MM.1S (cell line): ENCODE measurements at regions not wholly inside any gene's neighbourhood (a gene's known extent, or its start where the extent isn't known, plus 50 kb on each side); places are given as distances from the start of the nearest gene placed in this dataset.

Experiments
- DNase-seq: peaks from one replicate; pipeline ENCODE4 v3.0.0-alpha.2; 2015
- H2AFZ ChIP-seq: fragments of 300-600 bp; sonication (generic); 2 replicates; pipeline ENCODE4 v1.6.0; 2016; ENCODE audit warnings: antibody characterized with exemption, low read length
- H3F3A ChIP-seq: fragments of 300-600 bp; sonication (generic); 2 replicates; pipeline ENCODE4 v1.6.1; 2016; ENCODE audit warnings: mild to moderate bottlenecking, antibody characterized with exemption, low read length, moderate library complexity, mixed read lengths; ENCODE audit not compliant: insufficient read depth
- H3K27ac ChIP-seq: fragments of 300-600 bp; sonication (generic); 2 replicates; pipeline ENCODE4 v1.5.1; 2016; ENCODE audit warnings: mild to moderate bottlenecking, low read length
- H3K27me3 ChIP-seq: fragments of 300-600 bp; sonication (generic); replicated peaks from 2 replicates; pipeline ENCODE4 v1.6.0; 2016; ENCODE audit warnings: low read length; ENCODE audit not compliant: insufficient read depth
- H3K36me3 ChIP-seq: fragments of 300-600 bp; sonication (generic); replicated peaks from 2 replicates; pipeline ENCODE4 v1.6.1; 2016; ENCODE audit warnings: mild to moderate bottlenecking, low read length, mixed read lengths; ENCODE audit not compliant: insufficient read depth
- H3K4me1 ChIP-seq: fragments of 300-600 bp; sonication (generic); 2 replicates; pipeline ENCODE4 v1.6.1; 2016; ENCODE audit warnings: low read length, mixed read lengths
- H3K4me2 ChIP-seq: fragments of 300-600 bp; sonication (generic); 2 replicates; pipeline ENCODE4 v1.6.0; 2016; ENCODE audit warnings: low read depth, low read length
- H3K4me3 ChIP-seq: fragments of 300-600 bp; sonication (generic); 2 replicates; pipeline ENCODE4 v1.5.1; 2016; ENCODE audit warnings: low read length, mixed read lengths
- H3K79me2 ChIP-seq: fragments of 300-600 bp; sonication (generic); 2 replicates; pipeline ENCODE4 v1.6.1; 2016; ENCODE audit warnings: mixed run types, low read length, mixed read lengths
- H3K9ac ChIP-seq: fragments of 300-600 bp; sonication (generic); 2 replicates; pipeline ENCODE4 v1.6.1; 2016; ENCODE audit warnings: low read length, mixed read lengths
- H3K9me2 ChIP-seq: fragments of 300-600 bp; sonication (generic); replicated peaks from 2 replicates; pipeline ENCODE4 v1.6.1; 2016; ENCODE audit warnings: mild to moderate bottlenecking, low read length, mixed read lengths; ENCODE audit not compliant: insufficient read depth
- H3K9me3 ChIP-seq: fragments of 300-600 bp; sonication (generic); replicated peaks from 2 replicates; pipeline ENCODE4 v1.6.1; 2016; ENCODE audit warnings: mild to moderate bottlenecking, low read length, mixed read lengths; ENCODE audit not compliant: insufficient read depth
- H4K20me1 ChIP-seq: fragments of 300-600 bp; sonication (generic); 2 replicates; pipeline ENCODE4 v1.6.1; 2016; ENCODE audit warnings: mild to moderate bottlenecking, low read length, moderate library complexity, mixed read lengths; ENCODE audit not compliant: insufficient read depth
- EZH2 ChIP-seq: fragments of 300-600 bp; sonication (generic); optimal IDR thresholded peaks from 2 replicates; pipeline ENCODE3; 2017; ENCODE audit warnings: low read depth, mild to moderate bottlenecking, antibody characterized with exemption, low read length, mixed read lengths
- EZH2phosphoT487 ChIP-seq: fragments of 300-600 bp; sonication (generic); IDR thresholded peaks from 2 replicates; pipeline ENCODE4 v1.6.1; 2018; ENCODE audit warnings: antibody characterized with exemption, low read length
- TF ChIP-seq, protein P1 (sequence below): fragments of 300-600 bp; sonication (generic); IDR thresholded peaks from 2 replicates; pipeline ENCODE4 v1.5.1; 2016; ENCODE audit warnings: antibody characterized with exemption, low read length, mixed read lengths

DNA sequence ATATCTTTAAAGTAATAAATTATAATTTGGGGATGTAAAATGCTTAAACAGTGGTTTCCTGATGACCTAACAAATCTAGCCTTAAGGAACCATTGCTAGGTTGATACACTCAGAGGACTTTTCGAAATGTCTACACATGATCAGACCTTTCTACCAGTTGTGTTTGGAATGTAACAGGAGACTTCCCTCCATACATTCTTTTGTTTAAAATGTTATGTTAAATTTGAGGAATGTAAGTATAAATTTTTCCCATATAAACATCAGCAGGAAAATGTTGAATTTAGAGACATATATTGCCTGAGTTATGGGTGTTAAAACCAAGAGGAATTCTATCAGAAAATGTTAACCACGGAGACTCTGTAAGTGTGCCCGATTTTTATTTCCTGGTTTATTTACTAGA is 190.6 kb upstream of the SPRY1 start:
- no peaks in the 10 kb centered on the region for H4K20me1 ChIP-seq
- no peak overlapping the region for H2AFZ ChIP-seq
- H3K9ac ChIP-seq: no peak overlapping the region
- H3K36me3 ChIP-seq: no peaks in the 10 kb centered on the region
- H3K27me3 ChIP-seq: no peaks in the 10 kb centered on the region
- no peaks in the 10 kb centered on the region for H3K79me2 ChIP-seq
- no peaks in the 10 kb centered on the region for H3K4me1 ChIP-seq
- no peak overlapping the region for H3K27ac ChIP-seq
- no peak overlapping the region for H3K4me3 ChIP-seq
- no peaks in the 10 kb centered on the region for H3K9me2 ChIP-seq
- TF ChIP-seq EZH2 (no peak), EZH2phosphoT487 (no peak)
- TF ChIP-seq, protein P1, sequence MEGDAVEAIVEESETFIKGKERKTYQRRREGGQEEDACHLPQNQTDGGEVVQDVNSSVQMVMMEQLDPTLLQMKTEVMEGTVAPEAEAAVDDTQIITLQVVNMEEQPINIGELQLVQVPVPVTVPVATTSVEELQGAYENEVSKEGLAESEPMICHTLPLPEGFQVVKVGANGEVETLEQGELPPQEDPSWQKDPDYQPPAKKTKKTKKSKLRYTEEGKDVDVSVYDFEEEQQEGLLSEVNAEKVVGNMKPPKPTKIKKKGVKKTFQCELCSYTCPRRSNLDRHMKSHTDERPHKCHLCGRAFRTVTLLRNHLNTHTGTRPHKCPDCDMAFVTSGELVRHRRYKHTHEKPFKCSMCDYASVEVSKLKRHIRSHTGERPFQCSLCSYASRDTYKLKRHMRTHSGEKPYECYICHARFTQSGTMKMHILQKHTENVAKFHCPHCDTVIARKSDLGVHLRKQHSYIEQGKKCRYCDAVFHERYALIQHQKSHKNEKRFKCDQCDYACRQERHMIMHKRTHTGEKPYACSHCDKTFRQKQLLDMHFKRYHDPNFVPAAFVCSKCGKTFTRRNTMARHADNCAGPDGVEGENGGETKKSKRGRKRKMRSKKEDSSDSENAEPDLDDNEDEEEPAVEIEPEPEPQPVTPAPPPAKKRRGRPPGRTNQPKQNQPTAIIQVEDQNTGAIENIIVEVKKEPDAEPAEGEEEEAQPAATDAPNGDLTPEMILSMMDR: no peak
- no peak overlapping the region for H3K4me2 ChIP-seq
- no peaks in the 10 kb centered on the region for H3F3A ChIP-seq
- H3K9me3 ChIP-seq: no peaks in the 10 kb centered on the region
- no peak for DNase-seq

GRCh38 chr4:123209436-123209835 is 187.2 kb upstream of the SPRY1 start:
- TF ChIP-seq EZH2phosphoT487 (no peak), EZH2 (no peak)
- TF ChIP-seq, protein P1: no peak
- H3K79me2 ChIP-seq: no peaks in the 10 kb centered on the region
- H3K4me1 ChIP-seq: no peaks in the 10 kb centered on the region

DNA sequence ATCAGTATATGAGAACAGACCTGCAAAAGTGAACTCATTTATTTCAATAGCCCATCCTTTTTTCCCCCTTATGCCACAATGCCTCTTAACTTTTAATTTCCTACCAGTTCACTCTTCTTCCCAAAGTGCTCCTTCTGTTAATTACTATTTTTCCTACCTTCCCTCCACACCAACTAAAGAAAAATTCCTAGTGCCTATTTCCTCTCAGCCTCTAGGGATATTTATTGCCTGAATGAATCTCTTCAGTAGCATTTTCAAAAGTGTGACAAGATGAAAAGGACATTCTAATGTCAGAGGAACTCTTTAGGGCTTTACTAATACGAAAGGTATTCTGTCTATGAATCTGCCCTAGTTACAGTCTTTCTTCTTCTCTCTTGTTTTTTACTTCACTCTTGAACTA is 181.1 kb upstream of the SPRY1 start:
- H3F3A ChIP-seq: no peaks in the 10 kb centered on the region
- no peaks in the 10 kb centered on the region for H3K79me2 ChIP-seq
- H3K4me2 ChIP-seq: no peak overlapping the region
- no peaks in the 10 kb centered on the region for H3K9me3 ChIP-seq
- no peaks in the 10 kb centered on the region for H3K36me3 ChIP-seq
- no peak for DNase-seq
- H3K4me3 ChIP-seq: no peak overlapping the region
- H3K9ac ChIP-seq: no peak overlapping the region
- H3K4me1 ChIP-seq: no peaks in the 10 kb centered on the region
- H2AFZ ChIP-seq: no peak overlapping the region
- H3K27ac ChIP-seq: no peak overlapping the region
- H4K20me1 ChIP-seq: no peaks in the 10 kb centered on the region
- no peak for TF ChIP-seq EZH2
- TF ChIP-seq, protein P1: no peak
- no peak for TF ChIP-seq EZH2phosphoT487
- H3K9me2 ChIP-seq: no peaks in the 10 kb centered on the region
- no peaks in the 10 kb centered on the region for H3K27me3 ChIP-seq

More at GRCh38 chr4:123209436-123209835, 187.2 kb upstream of the SPRY1 start:
- Histone ChIP-seq H3K27me3 (no peaks in the 10 kb centered on the region), H3K9ac (no peak overlapping the region), H3K9me3 (no peaks in the 10 kb centered on the region), H3K9me2 (no peaks in the 10 kb centered on the region), H4K20me1 (no peaks in the 10 kb centered on the region), H3F3A (no peaks in the 10 kb centered on the region), H3K4me2 (no peak overlapping the region), H3K36me3 (no peaks in the 10 kb centered on the region), H3K27ac (no peak overlapping the region), H2AFZ (no peak overlapping the region), H3K4me3 (no peak overlapping the region)
- no peak for DNase-seq
